GM19324 (cell line): ENCODE measurements at regions not wholly inside any gene's neighbourhood (a gene's known extent, or its start where the extent isn't known, plus 50 kb on each side); places are given as distances from the start of the nearest gene placed in this dataset.
"Not testable (repeated sequence)": the region's sequence is repeated elsewhere in the genome, so short reads cannot be mapped to it uniquely, and the experiment has no call there.

Source experiments
- ATAC-seq: cut with Tn5 transposase; IDR thresholded peaks from one replicate; pipeline ENCODE4 v1.9.1; 2021; ENCODE audit warnings: mild to moderate bottlenecking, moderate library complexity; ENCODE audit not compliant: unreplicated experiment, low FRiP score

- not testable (repeated sequence) for ATAC-seq
Observed at GRCh38 chr6:4471515-4471914, 304.7 kb upstream of the CDYL start.

- no peak for ATAC-seq
Observed at GRCh38 chr6:4470698-4471210, 305.4 kb upstream of the CDYL start.

- ATAC-seq, result no peak
Observed at GRCh38 chr6:4466769-4467480, 309.3 kb upstream of the CDYL start.

DNA sequence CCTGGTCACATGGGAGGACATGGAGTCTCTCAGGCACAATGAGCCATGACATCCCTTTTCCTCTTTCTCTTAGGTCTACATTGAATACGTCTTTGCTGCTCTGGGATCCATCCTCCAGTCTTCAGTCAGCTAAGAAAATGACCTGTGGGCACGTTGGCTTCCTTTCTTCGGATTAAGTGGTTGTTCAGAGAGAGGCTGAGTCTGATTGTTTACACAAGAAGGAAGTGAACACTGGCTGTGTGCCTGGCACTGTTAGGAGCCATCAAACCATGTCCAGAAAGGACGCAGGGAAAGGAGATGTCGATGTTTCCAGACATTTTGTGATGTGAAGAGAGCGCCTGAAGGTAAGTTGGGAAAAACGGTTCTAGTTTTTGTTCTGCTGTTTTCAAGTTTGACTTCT lies 309.9 kb upstream of the CDYL start:
- ATAC-seq, result no peak

DNA sequence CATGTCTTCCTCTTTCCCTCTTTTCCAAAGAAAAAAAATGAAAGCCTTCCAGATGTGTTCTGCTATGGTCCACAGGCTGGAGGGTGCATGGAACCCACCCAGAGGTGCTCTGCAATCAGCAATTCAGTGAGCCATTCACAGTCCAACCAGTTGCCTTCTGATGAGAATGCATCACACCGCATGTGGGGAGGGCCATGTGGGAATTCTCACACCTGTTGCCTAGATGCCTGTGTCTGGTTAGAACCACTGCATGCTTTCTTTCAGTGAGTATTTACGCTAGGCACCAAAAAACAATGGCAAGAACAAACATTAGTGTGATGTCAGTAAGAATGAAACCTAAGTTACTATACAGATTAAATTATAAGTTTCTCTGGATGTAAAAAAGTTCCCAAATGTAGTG lies 311.6 kb upstream of the CDYL start:
- ATAC-seq, result no peak

DNA sequence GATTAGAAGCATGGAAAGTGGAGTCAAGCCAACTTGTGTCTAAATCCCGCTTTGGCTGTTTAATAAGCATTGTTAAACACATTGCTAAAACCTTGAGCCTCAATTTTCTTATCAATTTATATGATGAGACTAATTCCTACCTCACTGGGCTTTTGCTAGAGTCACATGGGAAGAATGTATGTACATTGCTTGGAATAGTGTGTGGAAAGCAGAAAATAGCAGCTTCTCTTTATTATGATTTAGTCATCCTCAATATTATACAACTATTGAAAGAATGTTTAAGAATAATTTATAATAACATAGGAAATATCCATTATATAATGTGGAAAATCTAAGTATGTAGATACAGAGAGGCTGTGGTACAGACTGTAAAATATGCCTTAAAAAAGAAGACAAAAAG lies 313.0 kb upstream of the CDYL start:
- ATAC-seq, result no peak

GRCh38 chr6:4460586-4461475 lies 315.4 kb upstream of the CDYL start:
- ATAC-seq, result no peak

DNA sequence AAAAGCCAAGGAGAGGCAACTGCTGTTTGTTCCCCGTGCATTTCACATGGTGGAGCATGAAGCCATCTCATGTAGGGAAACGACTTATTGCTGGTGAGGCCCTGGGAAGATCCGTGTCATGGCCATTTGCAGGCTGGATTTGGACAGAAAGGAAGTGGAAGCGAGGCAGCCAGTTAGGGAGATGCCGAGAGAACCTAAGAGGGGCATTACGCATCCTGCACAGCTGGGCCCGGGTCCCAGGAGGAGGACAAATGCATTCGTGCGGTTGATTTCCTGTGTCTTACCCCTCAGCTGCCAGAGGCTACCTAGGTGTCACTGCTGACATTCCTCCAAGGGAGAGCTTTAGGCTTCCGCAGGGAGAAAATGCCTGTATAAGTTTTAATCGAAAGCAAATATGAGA lies 316.2 kb upstream of the CDYL start:
- ATAC-seq, result no peak

DNA sequence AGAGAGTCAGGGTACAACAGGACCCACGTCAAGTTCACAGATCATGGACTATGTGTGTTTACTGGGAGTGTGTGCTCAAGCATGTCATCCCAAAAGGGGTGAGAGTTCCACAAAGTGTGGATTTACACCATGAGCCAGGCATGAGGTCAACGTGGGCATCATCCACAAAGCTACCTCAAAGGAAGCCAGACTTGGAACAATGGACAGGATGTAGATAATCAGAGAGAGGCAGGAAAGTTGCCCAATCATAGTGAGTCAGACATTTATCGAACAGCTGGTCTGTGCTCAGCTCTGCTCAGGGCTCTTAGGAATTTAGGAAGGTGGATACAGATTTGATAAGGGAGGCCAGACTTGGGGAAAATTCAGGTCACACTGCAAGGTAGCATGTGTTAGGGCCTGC lies 317.2 kb upstream of the CDYL start:
- no peak for ATAC-seq

GRCh38 chr6:4451718-4452117 lies 316.3 kb upstream of the ECI2 start:
- no peak for ATAC-seq

DNA sequence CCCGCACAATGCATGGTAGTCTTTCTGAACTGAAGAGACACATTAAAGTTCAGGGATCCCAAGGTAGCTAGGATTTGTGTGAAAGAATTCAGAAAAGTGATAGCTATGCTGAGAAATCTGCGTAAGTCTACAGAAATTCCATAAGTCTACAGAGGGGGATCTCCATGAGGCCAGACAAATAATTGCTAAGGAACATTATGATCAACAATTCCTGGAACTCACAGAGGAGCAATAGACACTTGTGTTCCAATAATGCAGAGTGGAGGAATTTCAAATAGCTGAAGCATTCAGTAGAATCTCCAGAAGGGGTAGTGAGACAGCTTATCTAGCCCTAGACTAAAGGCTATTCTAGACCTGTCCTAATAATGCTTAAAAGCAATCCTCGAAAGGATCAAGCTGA lies 315.7 kb upstream of the ECI2 start:
- ATAC-seq, result no peak

GRCh38 chr6:4450237-4450636 lies 314.9 kb upstream of the ECI2 start:
- no peak for ATAC-seq

DNA sequence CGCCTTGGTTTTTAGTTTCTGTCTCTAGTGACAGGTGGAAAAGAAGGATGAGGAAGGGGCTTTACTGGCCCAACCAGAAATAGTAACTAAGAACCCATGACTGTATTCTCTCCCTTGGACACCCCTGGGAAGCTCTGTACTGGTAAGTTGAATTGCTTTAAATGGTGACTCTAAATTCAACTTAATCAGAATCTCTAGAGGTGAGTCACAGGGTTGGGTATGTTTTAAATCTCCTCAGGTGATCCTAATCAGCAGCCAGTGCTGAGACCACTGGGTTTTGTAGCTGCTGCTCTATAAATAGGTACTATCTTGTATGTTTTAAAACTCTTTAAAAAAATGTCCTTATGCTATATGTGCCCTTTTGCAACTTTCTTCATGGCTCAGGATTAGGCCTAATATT lies 314.0 kb upstream of the ECI2 start:
- no peak for ATAC-seq

- no peak for ATAC-seq
Observed at GRCh38 chr6:4448841-4449240, 313.5 kb upstream of the ECI2 start.

DNA sequence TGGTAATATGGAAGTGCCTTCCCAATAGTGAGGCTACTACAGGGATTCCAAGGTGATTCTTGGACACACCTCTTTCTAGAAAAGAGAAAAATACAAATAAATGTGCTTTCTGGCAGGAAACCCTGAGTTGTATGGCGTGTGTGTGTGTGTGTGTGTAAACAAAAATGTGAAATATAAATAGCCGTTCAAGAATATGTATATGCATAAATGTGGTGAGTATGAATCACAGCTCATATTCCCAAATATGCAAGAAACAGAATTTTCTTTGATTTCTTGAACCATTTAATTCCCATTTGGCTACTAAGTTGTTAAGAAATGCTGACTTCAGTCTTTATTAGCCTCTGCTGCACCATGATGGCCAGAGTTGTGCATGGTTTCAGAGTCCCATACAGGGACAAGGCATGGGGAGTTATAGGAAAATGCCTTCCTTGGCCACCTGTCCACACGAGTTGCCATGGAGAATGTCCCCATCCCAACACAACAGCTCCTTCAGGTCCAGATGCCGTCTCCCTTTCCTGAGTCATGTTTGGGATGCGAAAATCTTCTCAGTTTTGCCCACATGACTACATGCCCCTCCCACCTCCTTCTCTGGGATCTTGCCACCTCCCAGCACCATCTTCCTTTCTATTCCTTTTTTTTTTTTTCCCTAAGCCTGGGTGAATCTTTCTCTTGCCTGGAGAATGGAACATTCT lies 312.4 kb upstream of the ECI2 start:
- no peak for ATAC-seq

DNA sequence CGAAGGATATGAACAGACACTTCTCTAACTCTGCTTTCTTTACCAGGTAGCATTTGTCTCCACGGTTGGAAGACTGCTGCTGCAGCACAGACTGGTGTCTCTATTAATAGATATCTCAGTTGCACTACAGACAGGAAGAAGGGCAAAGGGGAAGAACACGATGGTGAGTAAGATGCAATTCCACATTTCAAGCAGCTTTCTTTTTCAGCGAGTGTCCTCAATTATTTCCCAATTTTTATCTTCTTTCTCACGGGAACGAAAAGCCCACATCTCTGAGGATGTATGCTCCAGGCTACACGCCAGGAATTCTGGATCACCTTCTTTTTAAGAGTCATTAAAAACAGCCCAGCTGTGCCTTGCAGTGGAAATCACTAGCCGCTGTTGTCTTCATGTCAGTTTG lies 311.6 kb upstream of the ECI2 start:
- ATAC-seq, result no peak

DNA sequence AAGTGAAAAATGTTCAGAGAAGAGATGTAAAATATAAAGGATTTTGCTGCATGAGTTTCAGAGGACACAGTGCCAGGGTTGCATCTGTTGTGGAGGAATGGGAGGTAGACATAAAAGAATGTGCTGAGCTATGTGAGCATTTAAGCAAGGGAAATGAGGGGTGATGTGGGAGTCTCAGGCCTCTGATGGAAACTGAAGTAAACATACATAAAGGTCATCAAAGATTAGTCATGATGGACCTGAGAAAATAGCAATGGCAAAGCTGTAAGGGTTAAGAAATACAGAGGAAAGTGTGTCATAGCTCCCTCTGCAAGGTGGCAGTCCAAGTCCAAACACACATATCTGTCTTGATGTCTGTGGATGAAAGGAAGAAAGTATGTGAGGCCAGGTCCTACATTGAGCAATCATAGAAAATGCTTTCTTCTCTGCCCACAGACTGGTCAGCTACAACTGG lies 306.6 kb upstream of the ECI2 start:
- no peak for ATAC-seq

DNA sequence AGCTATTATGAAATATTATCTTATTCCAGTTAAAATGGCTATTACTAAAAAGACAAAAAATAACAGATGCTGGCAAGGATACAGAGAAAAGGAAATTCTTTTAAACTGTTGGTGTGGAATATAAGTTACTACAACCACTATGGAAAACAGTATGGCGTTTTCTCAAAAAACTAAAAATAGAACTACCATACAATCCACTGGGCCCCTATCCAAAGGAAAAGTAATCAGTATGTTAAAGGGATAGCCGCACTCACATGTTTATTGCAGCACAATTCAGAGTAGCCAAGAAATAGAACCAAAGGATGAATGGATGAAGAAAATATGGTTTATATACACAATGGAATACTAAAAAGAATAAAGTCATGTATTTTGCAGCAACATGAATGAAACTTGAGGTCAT lies 303.8 kb upstream of the ECI2 start:
- no peak for ATAC-seq

DNA sequence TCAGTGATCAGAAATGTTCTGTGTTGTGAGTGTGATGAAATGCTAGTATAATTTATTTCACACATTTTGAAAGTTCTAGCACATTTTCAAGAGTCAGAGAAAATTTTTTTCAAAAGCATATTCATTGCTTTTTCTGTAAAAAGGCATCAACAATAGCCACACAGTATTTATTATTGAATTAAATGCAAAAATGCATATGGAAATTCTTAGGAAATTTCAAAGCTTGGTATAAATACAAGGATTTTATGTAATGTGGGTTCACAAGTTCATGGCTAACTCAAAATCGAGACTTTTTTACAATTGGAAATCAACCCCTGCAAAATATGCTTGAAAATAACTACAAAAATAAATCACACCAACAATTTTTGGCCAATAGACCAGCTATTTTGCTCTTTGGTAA lies 302.0 kb upstream of the ECI2 start:
- ATAC-seq, result no peak

DNA sequence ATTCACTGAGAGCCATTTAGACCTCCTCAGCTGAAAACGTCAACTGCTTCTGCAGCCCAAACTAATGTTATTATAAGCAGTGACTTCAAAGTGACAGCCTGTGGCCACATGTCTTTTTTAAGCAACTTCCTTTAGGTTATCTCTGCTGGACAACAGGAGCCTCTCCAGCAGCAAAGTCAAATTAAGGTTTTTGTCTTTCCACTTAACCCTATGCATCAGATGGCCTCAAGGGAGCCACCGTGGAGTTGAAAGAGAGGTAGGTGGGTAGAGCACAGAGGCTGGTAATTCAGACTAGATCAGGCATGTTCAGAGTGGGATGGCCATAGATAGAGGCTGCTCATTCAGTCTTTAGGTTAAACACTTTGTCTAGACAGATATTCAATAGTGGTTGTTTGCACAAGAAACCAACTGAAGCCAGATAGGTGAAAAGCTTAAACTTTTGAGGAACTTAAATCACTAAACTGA lies 300.6 kb upstream of the ECI2 start:
- no peak for ATAC-seq

DNA sequence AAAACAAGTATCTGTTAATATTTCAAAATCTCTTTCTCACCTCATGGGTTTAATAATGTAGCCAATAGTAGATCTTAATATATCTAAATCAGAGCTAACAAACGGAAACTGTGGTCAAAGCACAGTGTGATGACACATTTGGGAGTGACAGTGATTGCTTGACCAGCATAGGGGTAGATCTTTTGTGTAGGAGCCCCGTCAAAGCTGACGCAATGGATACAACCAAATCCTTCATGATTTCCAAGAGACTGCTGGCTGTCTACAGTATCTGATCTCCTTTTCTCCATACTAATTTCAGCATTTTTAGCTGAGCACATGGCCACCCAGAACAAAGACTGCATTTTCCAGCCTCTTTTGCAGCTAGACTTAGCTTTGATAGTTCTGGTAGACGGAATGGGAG lies 299.3 kb upstream of the ECI2 start:
- ATAC-seq, result no peak
